Subcutaneous abdominal adipose tissue (tissue), 5 donors: ENCODE measurements at regions not wholly inside any gene's neighbourhood (a gene's known extent, or its start where the extent isn't known, plus 50 kb on each side); places are given as distances from the start of the nearest gene placed in this dataset.

Experiments
- H3K27ac ChIP-seq: one replicate; pipeline ENCODE4 v1.7.0; 2013; ENCODE audit warnings: low read depth, mild to moderate bottlenecking, inconsistent platforms, low read length, moderate library complexity
- H3K27me3 ChIP-seq, 5 donors: one replicate each; pipeline ENCODE4 v1.7.0; 2013; ENCODE audit warnings: low read length in 5 of 5, inconsistent platforms in 1 of 5; ENCODE audit not compliant: control insufficient read depth in 5 of 5, insufficient read depth in 4 of 5
- H3K36me3 ChIP-seq, 5 donors: one replicate each; pipeline ENCODE4 v1.7.0; 2013; ENCODE audit warnings: low read length in 5 of 5; ENCODE audit not compliant: control insufficient read depth in 5 of 5, insufficient read depth in 5 of 5
- H3K4me1 ChIP-seq, 5 donors: one replicate each; pipeline ENCODE4 v1.7.0; 2013; ENCODE audit warnings: low read length in 5 of 5, mild to moderate bottlenecking in 3 of 5, moderate library complexity in 1 of 5; ENCODE audit not compliant: control insufficient read depth in 5 of 5, insufficient read depth in 5 of 5
- H3K4me3 ChIP-seq, 5 donors: one replicate each; pipeline ENCODE4 v1.7.0; 2013; ENCODE audit warnings: low read length in 5 of 5, low read depth in 1 of 5
- H3K9ac ChIP-seq, 5 donors: one replicate each; pipeline ENCODE4 v1.7.0; 2013; ENCODE audit warnings: low read length in 5 of 5, mild to moderate bottlenecking in 4 of 5, moderate library complexity in 3 of 5
- H3K9me3 ChIP-seq, 5 donors: one replicate each; pipeline ENCODE4 v1.7.0; 2013; ENCODE audit warnings: low read length in 5 of 5; ENCODE audit not compliant: control insufficient read depth in 5 of 5
- donor health status: healthy.
- donor health status: healthy.
- donor health status: healthy.
- donor health status: healthy.
- donor health status: healthy.

DNA sequence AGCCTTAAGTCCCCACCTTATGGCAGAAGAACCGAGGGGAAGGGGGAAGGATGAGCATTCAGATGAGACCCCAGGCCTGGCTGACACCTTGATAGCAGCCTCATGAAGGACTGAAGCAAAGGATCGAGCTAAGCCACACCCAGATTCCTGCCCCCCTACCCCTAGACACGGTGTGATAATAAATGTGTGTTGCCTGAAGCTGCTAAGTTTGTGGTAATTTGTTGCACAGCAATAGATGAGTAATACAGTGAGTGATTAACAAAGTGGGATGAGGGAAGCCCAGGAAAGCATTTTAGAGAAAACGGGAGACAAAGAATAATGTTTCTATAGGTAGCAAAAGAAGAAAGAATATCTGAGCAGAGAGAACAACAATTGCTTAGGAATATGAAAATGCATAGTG, 404.2 kb downstream of the MID1IP1 start:
- H3K4me1 ChIP-seq, result no peaks in the 10 kb centered on the region
- H3K27ac ChIP-seq, result no peak overlapping the region
- H3K4me3 ChIP-seq, result no peak overlapping the region
- peaks cover 0 to 17% (median 11%) of the 10 kb centered on the region in 5 donors for H3K27me3 ChIP-seq
- no peak overlapping the region for H3K9ac ChIP-seq
- H3K36me3 ChIP-seq, result no peaks in the 10 kb centered on the region
- peaks cover 0 to 8% (median 0%) of the 10 kb centered on the region in 5 donors for H3K9me3 ChIP-seq

- Histone ChIP-seq H3K27me3 (peaks cover 0 to 17% (median 12%) of the 10 kb centered on the region in 5 donors), H3K36me3 (no peaks in the 10 kb centered on the region), H3K9ac (no peak overlapping the region), H3K27ac (no peak overlapping the region), H3K4me3 (no peak overlapping the region), H3K9me3 (peaks cover 0 to 8% (median 0%) of the 10 kb centered on the region in 5 donors), H3K4me1 (no peaks in the 10 kb centered on the region)
Measured at GRCh38 chrX:39206399-39207145, 405.3 kb downstream of the MID1IP1 start.

DNA sequence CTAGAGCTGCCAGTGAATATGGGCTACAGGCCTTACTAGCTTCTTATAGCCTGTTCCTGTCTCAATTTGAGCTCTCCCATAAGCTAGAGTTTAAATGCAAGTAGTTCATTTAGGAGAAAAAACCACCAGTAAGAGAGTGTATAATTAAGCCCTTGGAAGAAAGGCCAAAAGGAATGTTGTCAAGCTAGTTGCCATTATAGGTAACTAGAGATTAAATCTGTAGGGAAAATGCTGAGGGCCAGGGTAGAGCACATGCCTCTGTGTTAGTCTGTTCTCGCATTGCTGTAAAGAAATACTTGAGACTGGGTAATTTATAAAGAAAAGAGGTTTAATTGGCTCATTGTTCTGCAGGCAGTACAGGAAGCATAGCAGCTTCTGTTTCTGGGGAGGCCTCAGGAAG, 410.2 kb downstream of the MID1IP1 start:
- Histone ChIP-seq H3K9me3 (peaks cover 0 to 4% (median 0%) of the 10 kb centered on the region in 5 donors), H3K4me3 (no peak overlapping the region), H3K27me3 (peaks cover 0 to 12% (median 10%) of the 10 kb centered on the region in 5 donors), H3K9ac (no peak overlapping the region), H3K4me1 (no peaks in the 10 kb centered on the region), H3K36me3 (no peaks in the 10 kb centered on the region), H3K27ac (no peak overlapping the region)

- no peak overlapping the region for H3K9ac ChIP-seq
- no peak overlapping the region for H3K27ac ChIP-seq
- no peak overlapping the region for H3K4me3 ChIP-seq
- H3K27me3 ChIP-seq, result peaks cover 0 to 15% (median 11%) of the 10 kb centered on the region in 5 donors
- peaks cover 0 to 4% (median 0%) of the 10 kb centered on the region in 5 donors for H3K9me3 ChIP-seq
- H3K4me1 ChIP-seq, result no peaks in the 10 kb centered on the region
- no peaks in the 10 kb centered on the region for H3K36me3 ChIP-seq
Measured at GRCh38 chrX:39212456-39212855, 411.2 kb downstream of the MID1IP1 start.

- Histone ChIP-seq H3K4me3 (no peak overlapping the region), H3K27me3 (peaks cover 0 to 22% (median 14%) of the 10 kb centered on the region in 5 donors), H3K36me3 (no peaks in the 10 kb centered on the region), H3K9me3 (peaks cover 0 to 4% (median 0%) of the 10 kb centered on the region in 5 donors), H3K4me1 (no peaks in the 10 kb centered on the region), H3K27ac (no peak overlapping the region), H3K9ac (no peak overlapping the region)
Measured at GRCh38 chrX:39214387-39215126, 413.3 kb downstream of the MID1IP1 start.

DNA sequence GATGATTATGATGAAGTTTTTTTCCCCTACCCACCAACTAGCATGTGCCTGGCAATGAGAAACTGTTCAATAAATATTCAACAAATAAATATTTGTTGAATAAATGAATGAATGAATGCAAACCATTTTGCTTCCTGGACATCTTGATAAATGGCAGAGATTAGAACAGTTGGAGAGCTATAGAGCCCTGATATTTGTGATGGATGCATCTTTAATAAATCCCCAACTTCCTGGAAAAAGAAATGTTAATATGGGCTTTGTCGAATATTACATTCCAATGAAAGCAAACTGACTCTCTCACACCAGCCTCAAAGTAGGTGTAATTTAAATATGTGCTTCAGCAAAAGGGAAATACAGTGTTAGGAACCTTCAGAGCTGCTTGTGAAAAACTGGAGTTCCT, 419.7 kb downstream of the MID1IP1 start:
- Histone ChIP-seq H3K36me3 (no peaks in the 10 kb centered on the region), H3K9me3 (no peaks in the 10 kb centered on the region), H3K27ac (no peak overlapping the region), H3K27me3 (peaks cover 0 to 27% (median 11%) of the 10 kb centered on the region in 5 donors), H3K4me1 (no peaks in the 10 kb centered on the region), H3K9ac (no peak overlapping the region), H3K4me3 (no peak overlapping the region)

GRCh38 chrX:39222346-39223113, 421.3 kb downstream of the MID1IP1 start:
- no peaks in the 10 kb centered on the region for H3K9me3 ChIP-seq
- H3K36me3 ChIP-seq, result no peaks in the 10 kb centered on the region
- no peak overlapping the region for H3K4me3 ChIP-seq
- peaks cover 0 to 1% (median 0%) of the 10 kb centered on the region in 5 donors for H3K4me1 ChIP-seq
- no peak overlapping the region for H3K9ac ChIP-seq
- H3K27me3 ChIP-seq, result peaks cover 0 to 23% (median 15%) of the 10 kb centered on the region in 5 donors
- no peak overlapping the region for H3K27ac ChIP-seq

- H3K9me3 ChIP-seq, result no peaks in the 10 kb centered on the region
- peaks cover 0 to 17% (median 15%) of the 10 kb centered on the region in 5 donors for H3K27me3 ChIP-seq
- H3K27ac ChIP-seq, result no peak overlapping the region
- no peak overlapping the region for H3K4me3 ChIP-seq
- no peaks in the 10 kb centered on the region for H3K36me3 ChIP-seq
- no peak overlapping the region for H3K9ac ChIP-seq
- H3K4me1 ChIP-seq, result peaks cover 0 to 6% (median 0%) of the 10 kb centered on the region in 5 donors
Measured at GRCh38 chrX:39226251-39226650, 425.0 kb downstream of the MID1IP1 start.

- H3K27ac ChIP-seq, result no peak overlapping the region
- peaks cover 0 to 6% (median 0%) of the 10 kb centered on the region in 5 donors for H3K4me1 ChIP-seq
- no peak overlapping the region for H3K9ac ChIP-seq
- no peak overlapping the region for H3K4me3 ChIP-seq
- no peaks in the 10 kb centered on the region for H3K36me3 ChIP-seq
- H3K9me3 ChIP-seq, result no peaks in the 10 kb centered on the region
- H3K27me3 ChIP-seq, result peaks cover 0 to 15% (median 15%) of the 10 kb centered on the region in 5 donors
Measured at GRCh38 chrX:39227371-39227770, 426.1 kb downstream of the MID1IP1 start.
